ENCODE measurements at regions not wholly inside any gene's neighbourhood (a gene's known extent, or its start where the extent isn't known, plus 50 kb on each side); places are given as distances from the start of the nearest gene placed in this dataset.

- TF ChIP-seq CTCF (IDR thresholded peaks at IDR 0.05) (no peak), POLR2AphosphoS5 (IDR thresholded peaks at IDR 0.05) (no peak)
These were observed 269.4 kb downstream of the PTGER3 start for GRCh38 chr1:70778056-70778762.

All from sigmoid colon (tissue), 4 donors.